Ishikawa (cell line): ENCODE measurements at regions not wholly inside any gene's neighbourhood (a gene's known extent, or its start where the extent isn't known, plus 50 kb on each side); places are given as distances from the start of the nearest gene placed in this dataset.

Source experiments
- CEBPB ChIP-seq: IDR thresholded peaks from 2 replicates; pipeline ENCODE4 v1.6.1; 2012
- CREB1 ChIP-seq: IDR thresholded peaks from 2 replicates; pipeline ENCODE4 v1.6.1; 2012; ENCODE audit warnings: low read depth
- EGR1 ChIP-seq: IDR thresholded peaks from 2 replicates; pipeline ENCODE4 v1.6.1; 2012
- EP300 ChIP-seq: IDR thresholded peaks from 2 replicates; pipeline ENCODE4 v1.6.1; 2012; ENCODE audit warnings: borderline replicate concordance
- FOXM1 ChIP-seq: IDR thresholded peaks from 2 replicates; pipeline ENCODE4 v1.6.1; 2012; ENCODE audit warnings: low read depth, borderline replicate concordance
- NFIC ChIP-seq: IDR thresholded peaks from 2 replicates; pipeline ENCODE4 v1.6.1; 2012
- RAD21 ChIP-seq: IDR thresholded peaks from 2 replicates; pipeline ENCODE4 v1.6.1; 2012; ENCODE audit warnings: low read depth
- TAF1 ChIP-seq: IDR thresholded peaks from 2 replicates; pipeline ENCODE4 v1.6.1; 2012; ENCODE audit warnings: low read depth, mild to moderate bottlenecking
- TCF12 ChIP-seq: IDR thresholded peaks from 2 replicates; pipeline ENCODE4 v1.6.1; 2012; ENCODE audit warnings: low read depth
- TEAD4 ChIP-seq: IDR thresholded peaks from 2 replicates; pipeline ENCODE4 v1.6.1; 2012
- YY1 ChIP-seq: IDR thresholded peaks from 2 replicates; pipeline ENCODE4 v1.6.1; 2012; ENCODE audit warnings: low read depth
- ZBTB7A ChIP-seq: IDR thresholded peaks from 2 replicates; pipeline ENCODE4 v1.6.1; 2012; ENCODE audit warnings: low read depth
- TF ChIP-seq, protein P1 (sequence below): IDR thresholded peaks from 2 replicates; pipeline ENCODE4 v1.6.1; 2012
- TF ChIP-seq, protein P2 (sequence below): IDR thresholded peaks from 2 replicates; pipeline ENCODE4 v1.6.1; 2012
- TF ChIP-seq, protein P3 (sequence below): IDR thresholded peaks from 2 replicates; pipeline ENCODE4 v1.6.1; 2012; ENCODE audit warnings: low read depth, mild to moderate bottlenecking

- no peak for TF ChIP-seq RAD21
- TF ChIP-seq TAF1 = no peak
- no peak for TF ChIP-seq YY1
- TF ChIP-seq TEAD4 = no peak
- TF ChIP-seq NFIC = no peak
- TF ChIP-seq, protein P1, sequence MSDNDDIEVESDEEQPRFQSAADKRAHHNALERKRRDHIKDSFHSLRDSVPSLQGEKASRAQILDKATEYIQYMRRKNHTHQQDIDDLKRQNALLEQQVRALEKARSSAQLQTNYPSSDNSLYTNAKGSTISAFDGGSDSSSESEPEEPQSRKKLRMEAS = no peak
- TF ChIP-seq CEBPB = no peak
- TF ChIP-seq EP300 = no peak
- no peak for TF ChIP-seq CREB1
- no peak for TF ChIP-seq ZBTB7A
- no peak for TF ChIP-seq EGR1
- no peak for TF ChIP-seq TCF12
- TF ChIP-seq, protein P2, sequence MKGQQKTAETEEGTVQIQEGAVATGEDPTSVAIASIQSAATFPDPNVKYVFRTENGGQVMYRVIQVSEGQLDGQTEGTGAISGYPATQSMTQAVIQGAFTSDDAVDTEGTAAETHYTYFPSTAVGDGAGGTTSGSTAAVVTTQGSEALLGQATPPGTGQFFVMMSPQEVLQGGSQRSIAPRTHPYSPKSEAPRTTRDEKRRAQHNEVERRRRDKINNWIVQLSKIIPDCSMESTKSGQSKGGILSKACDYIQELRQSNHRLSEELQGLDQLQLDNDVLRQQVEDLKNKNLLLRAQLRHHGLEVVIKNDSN = no peak
These were observed 67.3 kb upstream of the SALL3 start for GRCh38 chr18:78912336-78912735.

DNA sequence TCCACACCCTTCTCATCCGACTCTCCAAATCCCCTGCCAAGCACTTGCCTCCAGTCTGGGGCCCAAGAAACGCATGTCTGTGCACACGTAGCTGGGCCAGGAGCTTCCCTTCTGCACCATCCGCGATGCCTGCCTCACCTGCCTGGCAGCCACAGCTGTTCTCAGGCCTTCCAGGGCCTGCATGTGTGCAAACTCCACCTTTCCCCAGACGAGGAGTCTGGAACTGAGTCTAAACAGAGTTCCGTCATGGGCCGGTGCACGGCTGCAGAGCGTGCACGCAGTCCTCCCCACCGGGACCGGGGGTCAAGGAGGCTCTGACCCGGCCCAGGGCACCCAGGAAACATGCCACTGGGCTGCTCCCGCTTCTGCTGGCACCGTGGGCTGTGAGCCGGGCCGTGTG lies 66.8 kb upstream of the SALL3 start:
- TF ChIP-seq, protein P3, sequence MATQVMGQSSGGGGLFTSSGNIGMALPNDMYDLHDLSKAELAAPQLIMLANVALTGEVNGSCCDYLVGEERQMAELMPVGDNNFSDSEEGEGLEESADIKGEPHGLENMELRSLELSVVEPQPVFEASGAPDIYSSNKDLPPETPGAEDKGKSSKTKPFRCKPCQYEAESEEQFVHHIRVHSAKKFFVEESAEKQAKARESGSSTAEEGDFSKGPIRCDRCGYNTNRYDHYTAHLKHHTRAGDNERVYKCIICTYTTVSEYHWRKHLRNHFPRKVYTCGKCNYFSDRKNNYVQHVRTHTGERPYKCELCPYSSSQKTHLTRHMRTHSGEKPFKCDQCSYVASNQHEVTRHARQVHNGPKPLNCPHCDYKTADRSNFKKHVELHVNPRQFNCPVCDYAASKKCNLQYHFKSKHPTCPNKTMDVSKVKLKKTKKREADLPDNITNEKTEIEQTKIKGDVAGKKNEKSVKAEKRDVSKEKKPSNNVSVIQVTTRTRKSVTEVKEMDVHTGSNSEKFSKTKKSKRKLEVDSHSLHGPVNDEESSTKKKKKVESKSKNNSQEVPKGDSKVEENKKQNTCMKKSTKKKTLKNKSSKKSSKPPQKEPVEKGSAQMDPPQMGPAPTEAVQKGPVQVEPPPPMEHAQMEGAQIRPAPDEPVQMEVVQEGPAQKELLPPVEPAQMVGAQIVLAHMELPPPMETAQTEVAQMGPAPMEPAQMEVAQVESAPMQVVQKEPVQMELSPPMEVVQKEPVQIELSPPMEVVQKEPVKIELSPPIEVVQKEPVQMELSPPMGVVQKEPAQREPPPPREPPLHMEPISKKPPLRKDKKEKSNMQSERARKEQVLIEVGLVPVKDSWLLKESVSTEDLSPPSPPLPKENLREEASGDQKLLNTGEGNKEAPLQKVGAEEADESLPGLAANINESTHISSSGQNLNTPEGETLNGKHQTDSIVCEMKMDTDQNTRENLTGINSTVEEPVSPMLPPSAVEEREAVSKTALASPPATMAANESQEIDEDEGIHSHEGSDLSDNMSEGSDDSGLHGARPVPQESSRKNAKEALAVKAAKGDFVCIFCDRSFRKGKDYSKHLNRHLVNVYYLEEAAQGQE = no peak
- TF ChIP-seq CREB1 (no peak), YY1 (no peak), RAD21 (no peak)
- TF ChIP-seq, protein P2 = no peak

- TF ChIP-seq TEAD4 = no peak
- no peak for TF ChIP-seq RAD21
- TF ChIP-seq TAF1 = no peak
- no peak for TF ChIP-seq EGR1
- TF ChIP-seq, protein P3 = no peak
- no peak for TF ChIP-seq CEBPB
- no peak for TF ChIP-seq CREB1
- TF ChIP-seq, protein P1 = no peak
- TF ChIP-seq YY1 = no peak
- no peak for TF ChIP-seq FOXM1
- no peak for TF ChIP-seq ZBTB7A
- TF ChIP-seq, protein P2 = no peak
- TF ChIP-seq TCF12 = no peak
- no peak for TF ChIP-seq EP300
These were observed 66.2 kb upstream of the SALL3 start for GRCh38 chr18:78913395-78913794.

DNA sequence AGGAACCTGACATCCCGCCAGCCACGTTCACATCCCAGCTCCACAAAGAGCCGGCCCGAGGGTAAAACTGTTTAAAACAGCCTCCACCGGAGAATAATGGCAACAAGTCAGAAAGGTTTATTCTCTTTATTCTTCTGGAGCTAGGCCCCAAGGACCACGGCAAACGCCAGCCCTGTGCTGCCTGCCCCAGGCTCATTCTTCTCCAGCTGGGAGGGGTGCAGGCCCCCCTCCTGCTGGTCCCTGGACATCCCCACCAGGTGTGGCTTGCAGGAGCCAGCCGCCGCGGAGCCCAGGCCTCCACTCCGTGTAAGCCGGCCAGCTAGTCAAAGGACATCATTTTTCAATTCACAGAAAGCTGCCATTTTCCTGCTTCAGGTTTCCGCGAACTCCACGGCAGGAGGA lies 65.8 kb upstream of the SALL3 start:
- TF ChIP-seq TEAD4 (no peak), EGR1 (no peak), EP300 (no peak), CEBPB (no peak), FOXM1 (no peak), TCF12 (no peak), TAF1 (no peak), RAD21 (no peak), CREB1 (no peak), ZBTB7A (no peak), YY1 (no peak), NFIC (no peak)
- TF ChIP-seq, protein P1 = no peak
- TF ChIP-seq, protein P3 = no peak
- TF ChIP-seq, protein P2 = no peak
